SKM-1 treated with dmso at 0.1 percent for 144 hours (cell line): ENCODE measurements at regions not wholly inside any gene's neighbourhood (a gene's known extent, or its start where the extent isn't known, plus 50 kb on each side); places are given as distances from the start of the nearest gene placed in this dataset.

Experiments
- DNase-seq: peaks from one replicate; lab custom pipeline; 2025; ENCODE audit not compliant: unreplicated experiment; lab: John Stamatoyannopoulos, UW

GRCh38 chr11:119941636-119942411 is 196.1 kb downstream of the TRIM29 start:
- DNase-seq = no peak

DNA sequence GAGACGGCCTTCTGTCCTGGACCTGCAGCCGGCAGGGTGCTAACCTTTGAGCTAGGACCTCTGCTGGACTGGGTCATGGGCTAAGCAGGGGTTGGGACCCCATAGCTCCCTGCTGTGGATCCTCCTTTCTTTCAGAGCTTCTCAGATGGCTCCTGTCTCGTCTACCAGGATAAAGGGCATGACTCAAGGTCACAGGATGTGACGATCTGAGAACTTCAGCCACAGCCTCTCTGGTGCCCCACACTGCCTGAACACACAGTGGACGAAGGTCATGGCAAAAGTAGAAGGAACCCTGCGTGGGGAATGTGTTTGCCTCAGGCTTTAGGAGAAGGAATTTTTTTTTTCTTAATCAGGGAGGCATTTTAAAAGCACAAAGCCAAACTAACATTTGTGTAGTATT is 196.7 kb downstream of the TRIM29 start:
- no peak for DNase-seq

GRCh38 chr11:119940401-119940976 is 197.4 kb downstream of the TRIM29 start:
- no peak for DNase-seq

DNA sequence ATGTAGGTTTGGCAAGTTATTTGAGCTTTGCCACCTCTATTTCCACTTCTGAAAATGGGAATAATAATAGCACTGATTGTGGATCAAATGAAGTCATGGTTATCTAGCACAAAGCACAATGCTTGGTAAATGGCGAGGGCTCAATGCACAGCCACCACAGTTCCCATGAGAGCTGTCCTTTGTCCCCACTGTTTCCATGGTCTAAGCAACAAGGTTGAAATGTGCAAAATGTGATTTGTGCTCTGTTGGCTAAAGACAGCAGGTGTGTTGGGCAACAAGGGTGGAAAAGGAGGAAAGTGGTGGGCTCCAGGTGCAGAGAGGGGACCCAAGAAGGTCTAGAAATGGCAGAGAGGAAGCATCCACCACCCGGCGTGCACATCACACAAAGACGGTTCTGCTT is 200.5 kb downstream of the TRIM29 start:
- DNase-seq = no peak

DNA sequence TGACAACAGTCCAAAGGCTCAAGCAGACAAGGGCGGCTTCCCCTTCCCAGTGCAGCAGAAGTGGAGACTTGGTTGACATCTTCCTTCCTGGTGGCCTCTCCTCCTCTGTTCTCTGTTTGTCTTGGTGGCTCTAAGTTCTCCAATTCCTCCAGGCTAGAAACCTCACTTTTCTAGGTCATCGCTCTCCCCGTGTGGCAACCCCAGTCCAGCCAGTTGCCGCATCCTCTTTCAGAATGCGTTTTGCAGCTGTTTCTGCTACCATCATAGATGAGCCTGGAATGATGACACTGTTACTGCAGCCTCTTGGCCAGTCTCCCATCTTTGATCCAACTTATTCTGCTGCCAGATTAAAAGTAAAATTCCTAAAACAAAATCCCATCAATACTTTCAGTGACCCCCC is 201.5 kb downstream of the TRIM29 start:
- peak; percentile 78 for DNase-seq

- no peak for DNase-seq
Measured at GRCh38 chr11:119935349-119935925, 202.5 kb downstream of the TRIM29 start.

GRCh38 chr11:119934866-119935265 is 203.0 kb downstream of the TRIM29 start:
- DNase-seq = no peak

GRCh38 chr11:119934267-119934666 is 203.6 kb downstream of the TRIM29 start:
- no peak for DNase-seq

- no peak for DNase-seq
Measured at GRCh38 chr11:119933584-119933983, 204.3 kb downstream of the TRIM29 start.

DNA sequence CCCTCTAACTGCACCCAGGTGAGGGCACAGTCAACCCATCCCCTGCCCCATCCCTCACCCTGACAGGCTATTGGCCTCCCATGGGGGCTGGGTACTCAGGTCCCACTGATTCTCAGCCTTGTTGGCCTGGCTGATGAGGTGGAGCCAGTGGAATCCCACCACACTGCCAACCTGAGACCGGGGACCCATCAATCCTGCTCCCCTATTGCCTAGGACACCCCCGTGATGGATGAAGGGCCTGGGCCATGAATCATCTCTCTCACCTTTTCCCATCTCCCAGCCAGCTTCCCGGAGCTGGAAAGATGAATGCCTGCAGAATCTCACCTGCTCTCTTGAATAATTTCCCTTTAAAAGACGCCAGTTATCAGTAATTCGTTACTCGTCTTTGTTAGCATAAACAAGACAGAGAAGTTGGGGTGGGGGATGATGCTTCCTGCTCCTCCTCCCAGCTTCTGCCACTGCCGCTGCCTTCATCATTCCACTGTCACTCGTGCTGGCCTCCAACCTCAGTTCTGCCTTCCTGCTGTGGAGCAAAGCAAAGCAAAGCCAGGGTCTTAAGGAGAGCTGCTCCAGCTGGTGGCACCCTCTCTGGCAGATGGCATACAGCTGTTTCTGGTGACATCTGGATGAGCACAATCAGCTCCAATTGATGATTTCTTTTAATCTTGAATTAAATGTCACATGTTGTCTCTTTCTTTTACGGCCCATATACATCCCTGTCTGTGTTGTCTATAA is 204.0 kb upstream of the NECTIN1 start:
- DNase-seq = no peak

DNA sequence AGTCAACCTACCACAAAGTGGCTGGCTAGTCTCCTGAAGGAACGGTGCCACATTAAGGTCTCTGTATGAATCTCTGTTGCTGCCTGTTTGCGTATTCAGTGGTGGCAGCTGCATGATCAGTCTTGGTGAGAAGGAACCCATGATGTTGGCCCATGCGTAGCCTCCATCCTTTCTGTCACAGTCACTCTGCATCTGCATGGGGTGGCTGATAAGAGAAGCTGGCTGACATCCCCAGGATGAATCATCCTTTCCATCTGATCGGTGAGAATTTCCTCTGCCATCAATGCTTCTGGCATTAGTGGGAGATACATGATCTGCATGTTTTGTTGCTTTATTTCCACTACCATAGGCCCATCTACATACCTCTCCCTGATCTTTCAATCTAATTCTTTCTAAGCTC is 199.0 kb upstream of the NECTIN1 start:
- no peak for DNase-seq

- DNase-seq = no peak
Measured at GRCh38 chr11:119924017-119924416, 195.0 kb upstream of the NECTIN1 start.

GRCh38 chr11:119921571-119921970 is 192.6 kb upstream of the NECTIN1 start:
- DNase-seq = no peak

- DNase-seq = no peak
Measured at GRCh38 chr11:119920666-119921387, 191.8 kb upstream of the NECTIN1 start.

DNA sequence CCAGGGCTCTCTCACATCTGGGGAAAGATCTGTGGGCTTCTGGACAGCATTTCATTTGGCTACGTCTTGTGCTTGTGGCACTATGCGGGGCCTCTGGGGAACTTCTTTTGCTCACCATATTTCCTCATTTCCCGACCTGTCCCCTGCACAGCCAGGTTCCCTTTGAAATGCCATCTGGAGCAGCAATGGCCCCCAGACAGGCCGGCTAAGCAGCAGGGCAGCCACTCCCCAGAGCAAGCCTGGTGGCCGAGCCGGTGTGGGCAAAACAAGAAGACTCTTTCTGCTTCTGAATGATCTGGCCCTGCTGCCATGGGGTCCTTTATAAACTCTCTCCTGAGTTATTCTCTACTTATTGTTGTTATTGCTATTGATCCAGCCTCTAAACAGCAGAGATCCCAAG is 190.7 kb upstream of the NECTIN1 start:
- no peak for DNase-seq

DNA sequence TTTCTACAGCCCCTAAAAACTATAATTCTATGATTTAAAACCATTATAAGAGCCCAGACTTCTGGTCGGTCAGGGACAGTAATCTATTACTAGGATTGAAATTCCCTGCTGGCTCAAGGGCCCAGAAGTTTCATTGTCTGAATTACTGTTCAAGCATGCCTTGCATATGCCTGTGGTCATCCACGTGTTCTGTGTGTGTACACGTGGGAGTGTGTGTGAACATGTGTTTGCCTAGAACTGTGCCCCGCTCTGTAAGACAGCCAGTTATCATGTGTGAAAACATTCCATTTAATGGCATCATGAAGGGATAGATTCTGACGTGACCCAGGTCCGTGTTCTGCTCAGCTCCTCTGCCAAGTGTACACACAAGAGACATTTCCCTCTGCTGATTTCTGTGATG is 189.3 kb upstream of the NECTIN1 start:
- DNase-seq = no peak

- no peak for DNase-seq
Measured at GRCh38 chr11:119916568-119916967, 187.6 kb upstream of the NECTIN1 start.

GRCh38 chr11:119912229-119912628 is 183.2 kb upstream of the NECTIN1 start:
- DNase-seq = no peak

- DNase-seq = no peak
Measured at GRCh38 chr11:119910650-119911049, 181.7 kb upstream of the NECTIN1 start.

- no peak for DNase-seq
Measured at GRCh38 chr11:119910051-119910450, 181.1 kb upstream of the NECTIN1 start.

DNA sequence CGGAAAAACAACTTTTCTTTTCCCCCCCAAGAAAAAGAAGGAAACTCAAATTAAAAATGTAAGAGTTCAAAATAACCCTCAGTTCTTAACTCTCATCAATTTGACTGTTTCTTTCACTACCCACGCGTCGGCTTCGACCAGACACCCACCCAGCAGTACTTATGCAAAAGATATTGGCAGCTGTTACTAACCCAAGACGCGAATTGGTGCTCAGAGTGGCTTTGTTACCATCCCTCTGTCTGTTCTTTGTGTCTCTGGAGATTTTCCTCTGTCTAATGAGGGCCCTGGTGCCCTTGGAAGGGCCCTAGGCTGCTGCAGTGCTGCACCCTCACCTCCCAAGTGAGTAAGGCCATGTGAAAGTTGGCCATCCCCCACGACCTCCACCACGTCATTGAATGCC is 180.5 kb upstream of the NECTIN1 start:
- no peak for DNase-seq
